ES-I3 (cell line): ENCODE measurements at regions not wholly inside any gene's neighbourhood (a gene's known extent, or its start where the extent isn't known, plus 50 kb on each side); places are given as distances from the start of the nearest gene placed in this dataset.

Experiments used
- H3K36me3 ChIP-seq: 2 replicates; pipeline ENCODE4 v1.6.1; 2013; ENCODE audit warnings: mild to moderate bottlenecking, low read length, control low read depth, moderate library complexity; ENCODE audit not compliant: insufficient read depth
- H3K4me1 ChIP-seq: 2 replicates; pipeline ENCODE4 v1.6.1; 2013; ENCODE audit warnings: mild to moderate bottlenecking, control low read depth, low read length; ENCODE audit not compliant: insufficient read depth
- H3K9ac ChIP-seq: 2 replicates; pipeline ENCODE4 v1.6.1; 2013; ENCODE audit warnings: low read depth, mild to moderate bottlenecking, low read length, moderate library complexity
- H3K9me3 ChIP-seq: 2 replicates; pipeline ENCODE4 v1.6.1; 2013; ENCODE audit warnings: mild to moderate bottlenecking, low read length, moderate library complexity; ENCODE audit not compliant: control insufficient read depth, insufficient read depth

GRCh38 chrX:39627257-39627656, 470.5 kb downstream of the BCOR start:
- H3K36me3 ChIP-seq, result no peaks in the 10 kb centered on the region
- no peak overlapping the region for H3K9ac ChIP-seq
- peaks cover 5% of the 10 kb centered on the region; the same call in 1 of the 2 replicates for H3K4me1 ChIP-seq
- H3K9me3 ChIP-seq, result no peaks in the 10 kb centered on the region; the same call in 1 of the 2 replicates

DNA sequence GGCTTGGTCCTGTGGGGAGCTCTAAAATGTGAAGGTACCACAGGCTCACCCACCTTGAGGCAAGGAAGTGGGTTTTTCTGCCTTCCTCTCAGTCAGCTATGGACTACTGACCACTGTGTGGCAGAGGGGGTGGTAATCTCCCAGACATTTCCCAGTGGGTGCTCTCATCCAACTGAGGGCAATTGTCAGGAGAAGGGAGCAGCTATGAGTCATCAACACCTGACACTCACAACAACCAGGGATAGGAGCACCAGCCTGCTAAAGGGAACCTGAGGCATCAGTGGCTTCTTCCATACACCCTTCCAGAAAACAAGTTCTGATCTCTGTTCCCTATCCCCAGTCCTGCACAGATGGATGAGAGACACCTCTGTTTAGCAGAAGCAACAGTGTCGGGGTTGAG, 468.8 kb downstream of the BCOR start:
- H3K9ac ChIP-seq, result no peak overlapping the region
- H3K36me3 ChIP-seq, result no peaks in the 10 kb centered on the region
- no peaks in the 10 kb centered on the region; the same call in 1 of the 2 replicates for H3K9me3 ChIP-seq
- H3K4me1 ChIP-seq, result peaks cover 5% of the 10 kb centered on the region; the same call in 1 of the 2 replicates

DNA sequence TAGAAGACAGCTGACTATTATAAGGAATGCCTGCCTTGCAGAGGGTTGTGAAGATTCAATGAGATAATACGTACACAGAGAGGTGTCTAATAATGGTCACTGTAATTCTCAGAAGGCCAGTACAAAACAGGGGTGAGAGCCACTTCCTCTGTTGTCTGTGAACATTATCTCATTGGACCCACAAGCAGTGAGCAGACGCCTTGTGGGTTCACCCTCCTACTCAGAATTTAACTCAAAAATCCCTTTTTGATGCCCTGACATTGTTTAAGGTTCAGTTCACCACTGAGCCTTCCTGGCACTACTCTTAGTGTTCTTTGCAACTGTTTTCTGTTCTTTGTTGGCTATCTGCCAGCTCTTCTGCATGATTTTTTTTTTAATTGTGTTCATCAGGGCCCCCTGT, 467.4 kb downstream of the BCOR start:
- Histone ChIP-seq H3K36me3 (no peaks in the 10 kb centered on the region), H3K9ac (no peak overlapping the region), H3K4me1 (peaks cover 5% of the 10 kb centered on the region; the same call in 1 of the 2 replicates), H3K9me3 (no peaks in the 10 kb centered on the region)

- H3K9me3 ChIP-seq, result no peaks in the 10 kb centered on the region
- no peak overlapping the region for H3K9ac ChIP-seq
- no peaks in the 10 kb centered on the region for H3K36me3 ChIP-seq
- H3K4me1 ChIP-seq, result peaks cover 5% of the 10 kb centered on the region; the same call in 1 of the 2 replicates
These were observed 466.2 kb downstream of the BCOR start for GRCh38 chrX:39631276-39632229.

GRCh38 chrX:39633293-39633692, 464.5 kb downstream of the BCOR start:
- Histone ChIP-seq H3K4me1 (peaks cover 5% of the 10 kb centered on the region; the same call in 1 of the 2 replicates), H3K9ac (no peak overlapping the region), H3K9me3 (no peaks in the 10 kb centered on the region), H3K36me3 (no peaks in the 10 kb centered on the region)

DNA sequence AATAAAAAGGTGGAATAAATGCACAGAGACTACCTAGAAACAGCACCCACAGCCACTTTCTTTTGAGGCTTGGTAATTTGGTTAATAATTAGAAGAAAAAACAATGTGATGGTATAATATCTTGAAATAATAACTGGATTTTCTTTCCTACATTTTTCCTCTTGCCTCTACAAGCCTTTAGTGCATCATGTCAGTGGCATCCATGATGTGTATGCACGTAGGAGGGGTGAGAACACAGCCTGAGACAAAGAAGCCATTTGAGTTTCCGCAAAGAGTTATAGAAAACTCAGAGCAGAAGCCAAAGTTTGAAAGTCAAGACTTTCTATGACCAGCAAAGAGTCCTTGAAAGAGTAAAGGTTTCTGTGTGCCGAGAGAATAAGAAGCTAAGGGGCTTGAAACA, 461.3 kb downstream of the BCOR start:
- Histone ChIP-seq H3K9ac (no peak overlapping the region), H3K9me3 (no peaks in the 10 kb centered on the region), H3K36me3 (no peaks in the 10 kb centered on the region), H3K4me1 (no peaks in the 10 kb centered on the region)

DNA sequence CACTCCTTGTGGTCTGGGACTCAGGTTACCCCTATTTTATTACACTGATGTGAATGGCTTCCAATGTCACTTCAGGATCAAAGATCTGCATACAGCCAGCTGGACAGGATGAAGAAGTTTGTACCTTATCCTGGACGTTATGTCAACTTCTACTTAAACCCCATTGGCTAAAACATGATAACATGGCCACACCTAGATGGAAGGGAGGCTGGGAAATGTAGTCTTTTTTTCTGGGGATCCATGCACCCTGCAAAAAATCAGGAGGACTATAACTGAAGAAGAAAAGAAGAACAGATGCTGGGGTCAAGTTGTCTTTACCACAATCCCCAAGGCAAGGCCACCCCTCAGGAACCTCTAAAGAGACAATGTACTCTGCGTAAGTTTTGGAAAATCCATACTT, 459.2 kb downstream of the BCOR start:
- Histone ChIP-seq H3K9me3 (no peaks in the 10 kb centered on the region), H3K4me1 (no peaks in the 10 kb centered on the region), H3K36me3 (no peaks in the 10 kb centered on the region), H3K9ac (no peak overlapping the region)

- Histone ChIP-seq H3K9ac (no peak overlapping the region), H3K36me3 (no peaks in the 10 kb centered on the region), H3K9me3 (no peaks in the 10 kb centered on the region), H3K4me1 (no peaks in the 10 kb centered on the region)
These were observed 457.9 kb downstream of the BCOR start for GRCh38 chrX:39639871-39640270.

GRCh38 chrX:39640866-39641265, 456.9 kb downstream of the BCOR start:
- H3K9me3 ChIP-seq, result no peaks in the 10 kb centered on the region
- no peak overlapping the region for H3K9ac ChIP-seq
- no peaks in the 10 kb centered on the region for H3K36me3 ChIP-seq
- peaks cover 3% of the 10 kb centered on the region; the same call in 1 of the 2 replicates for H3K4me1 ChIP-seq

- Histone ChIP-seq H3K9ac (no peak overlapping the region), H3K36me3 (no peaks in the 10 kb centered on the region), H3K4me1 (peaks cover 3% of the 10 kb centered on the region; the same call in 1 of the 2 replicates), H3K9me3 (no peaks in the 10 kb centered on the region; the same call in 1 of the 2 replicates)
These were observed 455.7 kb downstream of the BCOR start for GRCh38 chrX:39642071-39642470.

- Histone ChIP-seq H3K4me1 (peaks cover 3% of the 10 kb centered on the region; the same call in 1 of the 2 replicates), H3K9ac (no peak overlapping the region), H3K36me3 (no peaks in the 10 kb centered on the region), H3K9me3 (no peaks in the 10 kb centered on the region; the same call in 1 of the 2 replicates)
These were observed 454.2 kb downstream of the BCOR start for GRCh38 chrX:39643550-39643949.

- H3K9ac ChIP-seq, result no peak overlapping the region
- no peaks in the 10 kb centered on the region; the same call in 1 of the 2 replicates for H3K9me3 ChIP-seq
These were observed 452.4 kb downstream of the BCOR start for GRCh38 chrX:39645178-39645895.

GRCh38 chrX:39648548-39649254, 449.1 kb downstream of the BCOR start:
- no peaks in the 10 kb centered on the region; the same call in 1 of the 2 replicates for H3K9me3 ChIP-seq
- H3K4me1 ChIP-seq, result peaks cover 8% of the 10 kb centered on the region; the same call in 1 of the 2 replicates
- no peaks in the 10 kb centered on the region for H3K36me3 ChIP-seq
- no peak overlapping the region for H3K9ac ChIP-seq

More at GRCh38 chrX:39645178-39645895, 452.4 kb downstream of the BCOR start:
- H3K4me1 ChIP-seq, result peaks cover 3% of the 10 kb centered on the region; the same call in 1 of the 2 replicates
- no peaks in the 10 kb centered on the region for H3K36me3 ChIP-seq
